Fibroblast of the aortic adventitia (primary cell): ENCODE measurements at regions not wholly inside any gene's neighbourhood (a gene's known extent, or its start where the extent isn't known, plus 50 kb on each side); places are given as distances from the start of the nearest gene placed in this dataset.

Experiments
- DNase-seq: peaks from one replicate; pipeline ENCODE4 v3.0.0-alpha.2; 2010; ENCODE audit warnings: low read depth
- H3K4me3 ChIP-seq: 2 replicates; pipeline ENCODE4 v1.5.1; 2011; ENCODE audit warnings: low read depth, mild to moderate bottlenecking, control low read depth, low read length, moderate library complexity
- TF ChIP-seq, protein P1 (sequence below): IDR thresholded peaks from 2 replicates; pipeline ENCODE4 v1.5.1; 2011; ENCODE audit warnings: mild to moderate bottlenecking, low read length, control low read depth, inconsistent platforms; ENCODE audit not compliant: insufficient read depth

DNA sequence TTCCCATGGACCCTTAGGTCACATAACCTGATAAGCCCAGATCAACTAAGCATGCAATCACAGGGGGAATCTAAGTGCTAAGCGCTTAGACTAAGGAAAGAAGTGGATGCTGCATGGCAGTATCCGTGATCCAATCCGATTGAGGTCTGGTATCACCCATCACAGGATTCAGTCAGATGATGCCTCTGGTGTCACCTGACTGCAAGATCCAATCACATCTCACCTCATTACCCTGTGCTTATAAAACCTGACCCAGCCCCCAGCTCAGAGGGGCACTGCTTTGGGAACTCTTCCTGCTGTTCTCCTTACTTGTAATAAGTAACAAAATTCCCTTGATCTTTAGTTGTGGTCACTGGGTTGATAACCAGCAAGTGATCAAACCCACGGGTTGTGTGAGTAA is 84.7 kb upstream of the TMEM168 start:
- no peak for DNase-seq
- no peak overlapping the region for H3K4me3 ChIP-seq
- TF ChIP-seq, protein P1, sequence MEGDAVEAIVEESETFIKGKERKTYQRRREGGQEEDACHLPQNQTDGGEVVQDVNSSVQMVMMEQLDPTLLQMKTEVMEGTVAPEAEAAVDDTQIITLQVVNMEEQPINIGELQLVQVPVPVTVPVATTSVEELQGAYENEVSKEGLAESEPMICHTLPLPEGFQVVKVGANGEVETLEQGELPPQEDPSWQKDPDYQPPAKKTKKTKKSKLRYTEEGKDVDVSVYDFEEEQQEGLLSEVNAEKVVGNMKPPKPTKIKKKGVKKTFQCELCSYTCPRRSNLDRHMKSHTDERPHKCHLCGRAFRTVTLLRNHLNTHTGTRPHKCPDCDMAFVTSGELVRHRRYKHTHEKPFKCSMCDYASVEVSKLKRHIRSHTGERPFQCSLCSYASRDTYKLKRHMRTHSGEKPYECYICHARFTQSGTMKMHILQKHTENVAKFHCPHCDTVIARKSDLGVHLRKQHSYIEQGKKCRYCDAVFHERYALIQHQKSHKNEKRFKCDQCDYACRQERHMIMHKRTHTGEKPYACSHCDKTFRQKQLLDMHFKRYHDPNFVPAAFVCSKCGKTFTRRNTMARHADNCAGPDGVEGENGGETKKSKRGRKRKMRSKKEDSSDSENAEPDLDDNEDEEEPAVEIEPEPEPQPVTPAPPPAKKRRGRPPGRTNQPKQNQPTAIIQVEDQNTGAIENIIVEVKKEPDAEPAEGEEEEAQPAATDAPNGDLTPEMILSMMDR = no peak

DNA sequence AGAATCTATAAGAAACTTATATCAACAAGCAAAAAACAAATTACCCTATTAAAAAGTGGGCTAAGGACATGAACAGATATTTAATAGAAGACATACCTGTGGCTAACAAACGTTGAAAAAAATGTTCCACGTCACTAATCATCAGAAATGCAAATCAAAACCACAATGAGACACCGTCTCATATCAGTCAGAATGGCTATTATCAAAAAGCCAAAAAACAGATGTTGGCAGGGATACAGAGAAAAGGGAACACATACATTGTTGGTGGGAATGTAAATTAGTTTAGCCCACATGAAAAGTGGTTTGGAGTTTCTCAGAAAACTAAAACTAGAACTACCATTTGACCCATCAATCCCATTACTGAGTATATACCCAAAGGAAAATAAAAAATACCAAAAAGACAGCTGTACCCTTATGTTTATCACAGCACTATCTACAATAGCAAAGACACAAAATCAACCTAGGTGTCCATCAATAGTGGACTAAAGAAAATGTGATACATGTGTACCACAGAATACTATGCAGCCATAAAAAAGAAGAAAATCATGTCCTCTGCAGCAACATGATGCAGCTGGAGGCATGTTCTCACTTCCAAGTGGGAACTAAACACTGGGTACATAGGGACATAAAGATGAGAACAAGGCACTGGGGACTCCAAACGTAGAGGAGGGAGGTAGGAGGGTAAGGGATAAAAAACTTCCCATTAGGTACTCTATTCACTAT is 83.8 kb upstream of the TMEM168 start:
- H3K4me3 ChIP-seq = no peak overlapping the region
- TF ChIP-seq, protein P1 = no peak
- DNase-seq = no peak

DNA sequence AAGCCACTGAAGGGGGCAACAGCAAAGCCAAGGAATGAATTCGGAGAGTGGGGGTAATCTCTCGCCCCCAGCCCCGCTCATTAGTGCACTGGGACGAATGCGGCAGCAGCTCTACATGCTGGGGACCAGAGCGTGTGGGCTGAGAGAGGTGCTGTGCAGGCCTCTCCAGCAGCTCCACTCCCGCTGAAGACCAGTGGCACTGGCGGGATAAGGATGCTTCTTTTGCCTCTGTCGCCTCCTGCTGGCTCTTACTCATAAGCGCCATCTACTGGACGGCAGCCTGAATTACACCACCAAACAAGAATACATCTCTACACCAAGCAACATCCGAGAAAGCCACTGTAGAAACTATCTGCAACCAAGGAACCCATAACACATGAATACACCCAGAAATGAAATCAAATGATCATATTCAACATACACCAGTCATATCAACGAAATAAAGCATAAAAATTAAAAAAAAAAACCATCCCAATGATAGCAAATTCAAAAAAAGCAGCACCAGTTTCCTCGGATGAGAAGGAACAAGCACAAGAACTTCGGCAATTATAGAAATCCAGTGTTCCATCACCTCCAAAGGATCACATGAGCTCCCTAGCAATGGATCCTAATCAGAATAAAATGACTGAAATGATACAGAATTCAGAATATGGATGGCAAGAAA is 79.0 kb upstream of the TMEM168 start:
- H3K4me3 ChIP-seq = no peak overlapping the region
- TF ChIP-seq, protein P1 = peak; percentile 79
- peak; percentile 37 for DNase-seq

DNA sequence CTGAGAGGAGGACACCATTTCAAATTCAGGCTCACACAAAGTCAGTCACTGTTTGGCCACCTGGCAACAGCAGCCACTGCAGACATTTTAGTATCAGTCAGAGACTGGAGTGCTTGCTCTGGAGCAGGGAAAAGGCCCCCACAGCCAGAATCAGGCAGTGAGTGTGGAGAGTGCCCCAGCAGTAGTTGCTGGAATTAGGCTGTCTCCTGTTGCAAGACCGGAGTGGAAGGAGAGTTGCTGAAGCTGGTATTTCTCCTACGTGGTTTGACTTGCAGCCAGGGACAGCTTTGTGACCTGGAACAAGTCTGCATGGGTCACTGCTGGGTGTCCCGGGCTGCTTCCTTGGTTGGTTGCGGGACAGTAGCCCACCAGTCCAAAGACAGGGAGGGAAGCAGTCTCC is 78.4 kb upstream of the TMEM168 start:
- no peak overlapping the region for H3K4me3 ChIP-seq
- no peak for DNase-seq
- TF ChIP-seq, protein P1 = no peak

DNA sequence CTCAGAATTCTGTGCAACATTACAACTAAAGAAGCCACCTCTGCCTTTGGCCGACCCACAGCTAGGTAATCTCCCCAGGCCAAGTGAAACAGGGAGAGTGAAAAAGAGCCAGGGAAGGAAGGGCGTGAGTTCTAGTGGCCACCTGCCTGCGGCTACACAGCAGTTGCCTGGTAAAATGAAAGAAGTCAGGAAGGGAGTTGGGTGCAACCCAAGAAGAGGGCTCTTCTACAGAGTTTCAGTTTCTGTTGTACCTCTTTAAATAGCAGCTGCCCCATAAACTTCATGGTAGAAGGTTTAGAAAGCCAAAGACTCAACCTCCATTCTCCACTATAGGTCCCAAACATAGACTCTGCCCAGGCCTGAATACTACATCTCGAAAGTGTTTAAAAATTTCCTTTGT is 76.2 kb upstream of the TMEM168 start:
- DNase-seq = no peak
- TF ChIP-seq, protein P1 = no peak
- H3K4me3 ChIP-seq = no peak overlapping the region

- no peak for DNase-seq
- H3K4me3 ChIP-seq = no peak overlapping the region
- TF ChIP-seq, protein P1 = no peak
Measured at GRCh38 chr7:112864380-112864779, 74.2 kb upstream of the TMEM168 start.
